Stimulated activated naive B cell treated with anti-CD40 and anti-IgM and Interleukin-4, amounts not matched to agents 10 μg/mL and 1 μg/mL and 100 μg/mL, for 72 hours (primary cell): ENCODE measurements at regions not wholly inside any gene's neighbourhood (a gene's known extent, or its start where the extent isn't known, plus 50 kb on each side); places are given as distances from the start of the nearest gene placed in this dataset.
"Not testable (repeated sequence)": the region's sequence is repeated elsewhere in the genome, so short reads cannot be mapped to it uniquely, and the experiment has no call there.

Experiments
- ATAC-seq, 2 donors: fragments of 150-1000 bp; cut with Tn5 transposase; replicated peaks; 2 replicates each; pipeline ENCODE4 v1.10.0; 2021; ENCODE audit warnings: moderate library complexity in 1 of 2
- DNase-seq: peaks from one replicate; pipeline ENCODE4 v3.0.0; 2021
- H3K27ac Mint-ChIP-seq: one replicate; pipeline ENCODE4 v1.8.0; 2022; ENCODE audit warnings: mild to moderate bottlenecking, mixed read lengths
- H3K27me3 Mint-ChIP-seq, 2 donors: one replicate each; pipeline ENCODE4 v1.8.0; 2022; ENCODE audit warnings: mixed read lengths in 2 of 2
- H3K36me3 Mint-ChIP-seq, 2 donors: one replicate each; pipeline ENCODE4 v1.8.0; 2022; ENCODE audit warnings: mixed read lengths in 2 of 2, mild to moderate bottlenecking in 1 of 2
- H3K4me1 Mint-ChIP-seq, 2 donors: one replicate each; pipeline ENCODE4 v1.8.0; 2022; ENCODE audit warnings: mixed read lengths in 2 of 2, mild to moderate bottlenecking in 1 of 2
- H3K4me3 Mint-ChIP-seq, 2 donors: one replicate each; pipeline ENCODE4 v1.8.0; 2022; ENCODE audit warnings: mild to moderate bottlenecking in 2 of 2, mixed read lengths in 2 of 2, moderate library complexity in 1 of 2
- H3K9me3 Mint-ChIP-seq, 2 donors: one replicate each; pipeline ENCODE4 v1.8.0; 2022; ENCODE audit warnings: mixed read lengths in 2 of 2, mild to moderate bottlenecking in 1 of 2

- DNase-seq, result no peak
- ATAC-seq, result no peak
- Mint-ChIP-seq H3K9me3 (peaks cover 2 to 6% of the 10 kb centered on the region in 2 donors), H3K27ac (no peak overlapping the region), H3K4me3 (no peak overlapping the region), H3K27me3 (peaks cover 11 to 19% of the 10 kb centered on the region in 2 donors), H3K4me1 (peaks cover 3 to 5% of the 10 kb centered on the region in 2 donors), H3K36me3 (peaks cover 0 to 2% of the 10 kb centered on the region in 2 donors)
Observed at GRCh38 chr12:127146991-127147718, 1119.8 kb upstream of the TMEM132C start.

- peaks cover 3 to 5% of the 10 kb centered on the region in 2 donors for H3K4me1 Mint-ChIP-seq
- peaks cover 0 to 4% of the 10 kb centered on the region in 2 donors for H3K9me3 Mint-ChIP-seq
- no peak overlapping the region for H3K4me3 Mint-ChIP-seq
- H3K27ac Mint-ChIP-seq, result no peak overlapping the region
- no peak for ATAC-seq
- peaks cover 11 to 19% of the 10 kb centered on the region in 2 donors for H3K27me3 Mint-ChIP-seq
- DNase-seq, result no peak
- peaks cover 0 to 2% of the 10 kb centered on the region in 2 donors for H3K36me3 Mint-ChIP-seq
Observed at GRCh38 chr12:127147724-127148123, 1119.2 kb upstream of the TMEM132C start.

- peaks cover 0 to 2% of the 10 kb centered on the region in 2 donors for H3K36me3 Mint-ChIP-seq
- H3K9me3 Mint-ChIP-seq, result peaks cover 0 to 4% of the 10 kb centered on the region in 2 donors
- no peak for ATAC-seq
- peaks cover 3 to 5% of the 10 kb centered on the region in 2 donors for H3K4me1 Mint-ChIP-seq
- no peak overlapping the region for H3K4me3 Mint-ChIP-seq
- H3K27ac Mint-ChIP-seq, result no peak overlapping the region
- H3K27me3 Mint-ChIP-seq, result peaks cover 11 to 19% of the 10 kb centered on the region in 2 donors
- DNase-seq, result no peak
Observed at GRCh38 chr12:127148318-127148717, 1118.7 kb upstream of the TMEM132C start.

DNA sequence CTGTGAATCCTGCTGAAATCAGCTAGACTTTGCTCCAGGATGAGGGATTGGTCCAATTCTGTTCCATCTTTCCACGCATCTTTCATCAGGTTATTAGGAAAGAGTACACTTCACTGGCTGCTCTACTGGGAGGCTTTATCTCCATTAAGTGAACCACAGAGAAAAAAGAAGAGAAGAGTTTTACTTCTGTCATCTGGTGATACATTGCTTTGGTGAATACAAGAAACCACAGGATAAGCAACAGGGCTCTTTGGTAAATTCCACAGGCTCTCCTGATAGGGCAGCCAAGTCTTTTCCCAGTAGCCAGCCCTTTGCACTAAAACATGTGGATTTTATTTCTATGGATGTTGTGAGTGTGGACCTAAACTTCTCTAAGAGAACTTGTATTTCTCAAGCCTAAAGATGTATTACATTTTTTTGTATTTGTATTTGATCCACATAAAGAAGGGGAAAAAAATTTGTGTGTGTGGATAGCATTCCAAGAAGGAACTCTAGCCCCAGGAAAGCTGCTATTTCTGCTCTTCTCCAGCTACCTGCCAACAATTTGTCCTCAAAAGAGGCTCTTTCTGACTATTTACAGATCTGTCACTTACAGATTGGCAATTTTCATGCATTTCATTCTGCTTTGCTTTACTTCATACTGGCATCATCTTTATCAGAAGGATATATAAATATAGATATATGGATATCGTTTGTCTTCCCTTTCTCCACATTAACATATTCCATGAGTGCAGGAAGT, 1117.6 kb upstream of the TMEM132C start:
- no peak for DNase-seq
- Mint-ChIP-seq H3K27ac (no peak overlapping the region), H3K36me3 (peaks cover 0 to 2% of the 10 kb centered on the region in 2 donors), H3K4me1 (peaks cover 3 to 5% of the 10 kb centered on the region in 2 donors), H3K9me3 (peaks cover 0 to 4% of the 10 kb centered on the region in 2 donors), H3K27me3 (peaks cover 11 to 19% of the 10 kb centered on the region in 2 donors), H3K4me3 (no peak overlapping the region)
- no peak for ATAC-seq

DNA sequence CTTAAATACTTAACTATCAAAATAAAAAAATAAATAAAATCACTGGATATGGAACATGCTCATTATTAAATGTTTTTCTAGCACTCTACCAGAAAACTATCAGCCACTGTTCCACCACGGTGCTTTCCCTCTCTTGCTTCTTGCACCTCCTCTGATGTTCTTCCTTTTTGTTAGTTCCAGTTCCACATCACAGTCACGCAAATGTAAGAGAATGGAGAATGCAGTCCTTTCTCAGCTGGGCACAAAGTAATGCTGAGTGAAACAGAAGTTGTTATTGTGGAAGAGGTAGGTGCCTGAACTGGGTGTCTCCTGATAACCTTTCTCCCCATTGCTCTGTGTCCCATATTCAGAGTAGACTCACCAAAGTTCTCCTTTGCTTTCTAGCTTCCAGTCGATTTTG, 1116.9 kb upstream of the TMEM132C start:
- ATAC-seq (no peak), DNase-seq (no peak)
- Mint-ChIP-seq H3K4me3 (no peak overlapping the region), H3K27ac (no peak overlapping the region), H3K9me3 (peaks cover 0 to 4% of the 10 kb centered on the region in 2 donors), H3K27me3 (peaks cover 11 to 19% of the 10 kb centered on the region in 2 donors), H3K36me3 (peaks cover 0 to 2% of the 10 kb centered on the region in 2 donors), H3K4me1 (peaks cover 3 to 5% of the 10 kb centered on the region in 2 donors)

GRCh38 chr12:127150479-127150878, 1116.5 kb upstream of the TMEM132C start:
- peaks cover 0 to 4% of the 10 kb centered on the region in 2 donors for H3K9me3 Mint-ChIP-seq
- no peak for ATAC-seq
- peaks cover 3 to 5% of the 10 kb centered on the region in 2 donors for H3K4me1 Mint-ChIP-seq
- no peak overlapping the region for H3K4me3 Mint-ChIP-seq
- DNase-seq, result no peak
- no peak overlapping the region for H3K27ac Mint-ChIP-seq
- H3K36me3 Mint-ChIP-seq, result peaks cover 0 to 2% of the 10 kb centered on the region in 2 donors
- H3K27me3 Mint-ChIP-seq, result peaks cover 10 to 19% of the 10 kb centered on the region in 2 donors

GRCh38 chr12:127150956-127151355, 1116.0 kb upstream of the TMEM132C start:
- ATAC-seq, result no peak
- H3K4me3 Mint-ChIP-seq, result no peak overlapping the region
- DNase-seq, result no peak
- H3K27me3 Mint-ChIP-seq, result peaks cover 7 to 14% of the 10 kb centered on the region in 2 donors
- H3K4me1 Mint-ChIP-seq, result peaks cover 3 to 5% of the 10 kb centered on the region in 2 donors
- H3K9me3 Mint-ChIP-seq, result peaks cover 0 to 4% of the 10 kb centered on the region in 2 donors
- peaks cover 0 to 2% of the 10 kb centered on the region in 2 donors for H3K36me3 Mint-ChIP-seq
- no peak overlapping the region for H3K27ac Mint-ChIP-seq

DNA sequence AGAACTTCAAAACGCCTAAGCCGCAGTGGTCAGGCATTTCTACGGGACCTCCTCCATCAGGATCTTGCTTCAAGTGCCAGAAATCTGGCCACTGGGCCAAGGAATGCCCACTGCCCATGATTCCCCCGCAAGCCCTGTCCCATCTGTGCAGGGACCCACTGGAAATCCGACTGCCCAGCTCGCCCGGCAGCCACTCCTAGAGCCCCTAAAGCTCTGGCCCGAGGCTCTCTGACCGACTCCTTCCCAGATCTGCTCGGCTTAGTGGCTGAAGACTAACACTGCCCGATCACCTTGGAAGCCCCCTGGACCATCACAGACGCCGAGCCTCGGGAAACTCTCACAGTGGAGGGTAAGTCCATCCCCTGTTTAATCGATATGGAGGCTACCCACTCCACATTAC, 1113.0 kb upstream of the TMEM132C start:
- DNase-seq (no peak), ATAC-seq (no peak)
- Mint-ChIP-seq H3K4me3 (no peak overlapping the region), H3K27me3 (no peaks in the 10 kb centered on the region), H3K9me3 (no peaks in the 10 kb centered on the region), H3K27ac (no peak overlapping the region), H3K4me1 (no peaks in the 10 kb centered on the region), H3K36me3 (no peaks in the 10 kb centered on the region)

GRCh38 chr12:127154830-127155229, 1112.1 kb upstream of the TMEM132C start:
- H3K27me3 Mint-ChIP-seq, DNase-seq, H3K9me3 Mint-ChIP-seq, H3K4me1 Mint-ChIP-seq, H3K36me3 Mint-ChIP-seq, ATAC-seq, H3K27ac Mint-ChIP-seq, H3K4me3 Mint-ChIP-seq: not testable (repeated sequence)

GRCh38 chr12:127155935-127156619, 1110.9 kb upstream of the TMEM132C start:
- H3K4me3 Mint-ChIP-seq, DNase-seq, H3K27ac Mint-ChIP-seq, ATAC-seq, H3K4me1 Mint-ChIP-seq, H3K36me3 Mint-ChIP-seq, H3K27me3 Mint-ChIP-seq, H3K9me3 Mint-ChIP-seq: not testable (repeated sequence)

DNA sequence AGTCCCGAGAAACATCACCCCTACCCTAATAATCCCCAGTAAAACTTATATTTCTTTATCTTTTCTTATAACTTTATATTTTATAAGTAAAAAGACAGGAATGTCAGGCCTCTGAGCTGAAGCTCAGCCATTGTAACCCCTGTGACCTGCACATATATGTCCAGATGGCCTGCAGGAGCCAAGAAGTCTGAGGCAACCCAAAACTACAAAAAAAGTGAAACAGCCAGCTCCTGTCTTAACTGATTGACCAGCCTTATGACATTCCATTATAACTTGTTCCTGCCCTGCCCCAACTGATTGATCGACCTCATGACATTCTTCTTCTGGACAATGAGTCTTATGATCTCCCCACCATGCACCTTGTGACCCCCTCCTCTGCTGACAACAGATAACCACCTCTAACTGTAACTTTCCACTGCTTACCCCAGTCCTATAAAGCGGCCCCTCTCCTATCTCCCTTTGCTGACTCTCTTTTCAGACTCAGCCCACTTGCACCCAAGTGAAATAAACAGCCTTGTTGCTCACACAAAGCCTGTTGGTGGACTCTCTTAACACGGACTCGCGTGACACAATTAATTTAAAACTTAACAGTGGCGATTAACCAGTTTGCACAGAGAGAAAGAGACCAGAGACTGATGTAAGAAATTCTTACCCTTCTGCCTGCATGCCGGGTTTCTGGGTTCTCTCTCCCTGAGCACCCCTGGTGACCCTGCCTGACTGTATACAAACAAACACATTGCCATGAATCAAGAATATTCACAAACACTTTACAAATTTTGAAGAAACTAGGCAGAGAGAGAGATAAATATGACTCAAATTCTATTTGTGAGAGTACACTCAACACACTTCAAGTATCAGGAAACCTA, 1109.2 kb upstream of the TMEM132C start:
- H3K4me1 Mint-ChIP-seq, H3K9me3 Mint-ChIP-seq, H3K27me3 Mint-ChIP-seq, DNase-seq, ATAC-seq, H3K27ac Mint-ChIP-seq, H3K4me3 Mint-ChIP-seq, H3K36me3 Mint-ChIP-seq: not testable (repeated sequence)

DNA sequence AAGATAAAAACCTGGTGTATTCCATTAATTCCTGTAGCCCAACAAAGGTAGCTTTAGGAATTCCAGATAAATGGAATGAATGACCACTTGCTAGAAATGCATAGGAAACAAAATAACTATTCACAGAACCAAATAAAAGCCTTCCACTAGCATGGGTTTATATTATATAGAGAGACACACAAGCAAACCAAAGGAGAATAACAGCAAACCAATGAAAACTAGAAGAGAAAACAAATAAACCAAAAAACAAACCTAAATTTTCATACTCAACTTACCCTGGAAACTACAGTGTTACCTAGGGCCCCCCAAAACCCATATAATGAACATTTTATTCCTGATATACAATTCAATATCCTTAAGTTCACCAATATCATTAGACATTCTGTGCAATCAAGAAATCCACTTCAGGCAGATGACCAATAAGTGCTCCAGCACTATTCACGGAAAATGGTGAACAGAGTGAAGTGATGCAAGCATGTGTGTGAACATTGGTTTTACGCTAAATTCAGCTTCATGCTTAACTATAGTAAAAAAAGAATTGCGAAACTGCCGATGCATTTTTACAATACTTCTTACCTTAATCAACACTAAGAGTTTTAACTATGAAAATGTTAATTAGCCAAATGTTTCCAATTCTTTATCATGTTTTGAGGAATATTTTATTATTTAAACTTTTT, 1108.4 kb upstream of the TMEM132C start:
- Mint-ChIP-seq H3K4me3 (no peak overlapping the region), H3K27ac (no peak overlapping the region), H3K4me1 (no peaks in the 10 kb centered on the region), H3K27me3 (peaks cover 7 to 8% of the 10 kb centered on the region in 2 donors), H3K36me3 (no peaks in the 10 kb centered on the region), H3K9me3 (no peaks in the 10 kb centered on the region)
- DNase-seq (no peak), ATAC-seq (no peak)

GRCh38 chr12:127161466-127161865, 1105.5 kb upstream of the TMEM132C start:
- Mint-ChIP-seq H3K9me3 (peaks cover 0 to 2% of the 10 kb centered on the region in 2 donors), H3K4me3 (no peak overlapping the region), H3K4me1 (peaks cover 2 to 5% of the 10 kb centered on the region in 2 donors), H3K36me3 (peaks cover 0 to 2% of the 10 kb centered on the region in 2 donors), H3K27me3 (peaks cover 27 to 31% of the 10 kb centered on the region in 2 donors), H3K27ac (no peak overlapping the region)
- DNase-seq (no peak), ATAC-seq (no peak)
